CD8-positive, alpha-beta memory T cell (primary cell): ENCODE measurements at regions not wholly inside any gene's neighbourhood (a gene's known extent, or its start where the extent isn't known, plus 50 kb on each side); places are given as distances from the start of the nearest gene placed in this dataset.

Experiments
- CTCF ChIA-PET: fragments of 350-600 bp; sonication (Branson Sonifier 250); formaldehyde crosslinking; loops from one replicate; lab custom pipeline; 2021; ENCODE audit warnings: antibody characterized with exemption; lab: Charles Lee
- POLR2A ChIA-PET: fragments of 350-600 bp; sonication (Branson Sonifier 250); formaldehyde crosslinking; loops from one replicate; lab custom pipeline; 2021; ENCODE audit warnings: antibody characterized with exemption; lab: Charles Lee
- DNase-seq, 5 donors: peaks; one replicate each; pipeline versions ENCODE4 v3.0.0 to v3.0.0-alpha.2; 2020 to 2022; ENCODE audit warnings: mixed read lengths in 1 of 5
- H3K27ac ChIP-seq: one replicate; pipeline ENCODE4 v1.7.0; 2013; ENCODE audit warnings: low read depth, mild to moderate bottlenecking, low read length, moderate library complexity
- H3K27me3 ChIP-seq: 2 replicates; pipeline ENCODE4 v1.7.0; 2013; ENCODE audit warnings: low read length, mild to moderate bottlenecking; ENCODE audit not compliant: insufficient read depth, poor library complexity, severe bottlenecking
- H3K36me3 ChIP-seq: 2 replicates; pipeline ENCODE4 v1.7.0; 2013; ENCODE audit warnings: mild to moderate bottlenecking, low read length, moderate library complexity; ENCODE audit not compliant: insufficient read depth
- H3K4me1 ChIP-seq: 2 replicates; pipeline ENCODE4 v1.7.0; 2013; ENCODE audit warnings: mild to moderate bottlenecking, low read length, moderate library complexity; ENCODE audit not compliant: insufficient read depth
- H3K4me3 ChIP-seq: 2 replicates; pipeline ENCODE4 v1.7.0; 2013; ENCODE audit warnings: mild to moderate bottlenecking, low read length
- H3K9me3 ChIP-seq: 2 replicates; pipeline ENCODE4 v1.7.0; 2013; ENCODE audit warnings: mild to moderate bottlenecking, low read length
- H3K27ac Mint-ChIP-seq, 8 donors: one replicate each; pipeline ENCODE4 v1.8.0; 2020 to 2021; ENCODE audit warnings: mixed read lengths in 8 of 8, mild to moderate bottlenecking in 6 of 8, inconsistent platforms in 3 of 8, moderate library complexity in 3 of 8
- H3K27me3 Mint-ChIP-seq, 2 donors: one replicate each; pipeline ENCODE4 v1.8.0; 2020 to 2021; ENCODE audit warnings: mixed read lengths in 2 of 2, mild to moderate bottlenecking in 1 of 2, moderate library complexity in 1 of 2
- H3K36me3 Mint-ChIP-seq, 3 donors: one replicate each; pipeline ENCODE4 v1.8.0; 2020 to 2021; ENCODE audit warnings: mixed read lengths in 3 of 3, inconsistent platforms in 1 of 3, mild to moderate bottlenecking in 1 of 3
- H3K4me1 Mint-ChIP-seq, 3 donors: one replicate each; pipeline ENCODE4 v1.8.0; 2020 to 2021; ENCODE audit warnings: mixed read lengths in 3 of 3, inconsistent platforms in 1 of 3, mild to moderate bottlenecking in 1 of 3
- H3K4me3 Mint-ChIP-seq, 7 donors: one replicate each; pipeline ENCODE4 v1.8.0; 2020 to 2021; ENCODE audit warnings: mixed read lengths in 7 of 7, mild to moderate bottlenecking in 6 of 7, moderate library complexity in 4 of 7, inconsistent platforms in 2 of 7
- H3K9me3 Mint-ChIP-seq, 5 donors: one replicate each; pipeline ENCODE4 v1.8.0; 2020 to 2022; ENCODE audit warnings: mixed read lengths in 5 of 5, mild to moderate bottlenecking in 3 of 5, moderate library complexity in 2 of 5, inconsistent platforms in 1 of 5

- Histone ChIP-seq H3K4me3 (no peak overlapping the region), H3K27ac (no peak overlapping the region), H3K27me3 (no peaks in the 10 kb centered on the region), H3K36me3 (no peaks in the 10 kb centered on the region), H3K9me3 (no peaks in the 10 kb centered on the region), H3K4me1 (no peaks in the 10 kb centered on the region)
- ChIA-PET CTCF (no interaction called here), POLR2A (no interaction called here)
- no peaks in the 10 kb centered on the region for H3K27me3 Mint-ChIP-seq
- H3K4me1 Mint-ChIP-seq, result no peaks in the 10 kb centered on the region
- peaks cover 0 to 23% (median 4%) of the 10 kb centered on the region in 5 donors for H3K9me3 Mint-ChIP-seq
- H3K27ac Mint-ChIP-seq, result no peak overlapping the region
- no peak for DNase-seq
- no peak overlapping the region for H3K4me3 Mint-ChIP-seq
- H3K36me3 Mint-ChIP-seq, result no peaks in the 10 kb centered on the region
Observed at GRCh38 chr5:18213666-18214065, 579.4 kb downstream of the TAF11L14 start.

GRCh38 chr5:18216016-18216415 is 581.8 kb downstream of the TAF11L14 start:
- H3K4me3 Mint-ChIP-seq, result no peak overlapping the region
- Histone ChIP-seq H3K36me3 (no peaks in the 10 kb centered on the region), H3K4me3 (no peak overlapping the region), H3K4me1 (no peaks in the 10 kb centered on the region), H3K27ac (no peak overlapping the region), H3K9me3 (no peaks in the 10 kb centered on the region), H3K27me3 (no peaks in the 10 kb centered on the region)
- H3K27me3 Mint-ChIP-seq, result no peaks in the 10 kb centered on the region
- ChIA-PET POLR2A (no interaction called here), CTCF (no interaction called here)
- H3K36me3 Mint-ChIP-seq, result no peaks in the 10 kb centered on the region
- DNase-seq, result no peak
- H3K4me1 Mint-ChIP-seq, result no peaks in the 10 kb centered on the region
- no peak overlapping the region for H3K27ac Mint-ChIP-seq
- peaks cover 3 to 39% (median 4%) of the 10 kb centered on the region in 5 donors for H3K9me3 Mint-ChIP-seq

GRCh38 chr5:18216729-18217128 is 582.5 kb downstream of the TAF11L14 start:
- ChIA-PET POLR2A (no interaction called here), CTCF (no interaction called here)
- Mint-ChIP-seq H3K9me3 (peaks cover 3 to 37% (median 4%) of the 10 kb centered on the region in 5 donors), H3K4me3 (no peak overlapping the region), H3K27ac (no peak overlapping the region), H3K27me3 (no peaks in the 10 kb centered on the region), H3K36me3 (no peaks in the 10 kb centered on the region), H3K4me1 (no peaks in the 10 kb centered on the region)
- Histone ChIP-seq H3K27me3 (no peaks in the 10 kb centered on the region), H3K36me3 (no peaks in the 10 kb centered on the region), H3K4me1 (no peaks in the 10 kb centered on the region), H3K9me3 (no peaks in the 10 kb centered on the region), H3K4me3 (no peak overlapping the region), H3K27ac (no peak overlapping the region)
- no peak for DNase-seq

GRCh38 chr5:18219241-18219640 is 585.0 kb downstream of the TAF11L14 start:
- no peak overlapping the region for H3K4me3 ChIP-seq
- H3K27me3 ChIP-seq, result no peaks in the 10 kb centered on the region

GRCh38 chr5:18220631-18221030 is 586.4 kb downstream of the TAF11L14 start:
- Mint-ChIP-seq H3K36me3 (no peaks in the 10 kb centered on the region), H3K9me3 (peaks cover 3 to 32% (median 10%) of the 10 kb centered on the region in 5 donors), H3K27me3 (no peaks in the 10 kb centered on the region), H3K4me1 (no peaks in the 10 kb centered on the region), H3K27ac (no peak overlapping the region), H3K4me3 (no peak overlapping the region)
- no peaks in the 10 kb centered on the region for H3K27me3 ChIP-seq
- no peak overlapping the region for H3K4me3 ChIP-seq
- no peaks in the 10 kb centered on the region for H3K9me3 ChIP-seq
- H3K27ac ChIP-seq, result no peak overlapping the region
- POLR2A ChIA-PET, result no interaction called here
- DNase-seq, result no peak
- H3K36me3 ChIP-seq, result no peaks in the 10 kb centered on the region
- no peaks in the 10 kb centered on the region for H3K4me1 ChIP-seq
- CTCF ChIA-PET, result no interaction called here

More at GRCh38 chr5:18219241-18219640, 585.0 kb downstream of the TAF11L14 start:
- DNase-seq, result no peak
- Mint-ChIP-seq H3K27ac (no peak overlapping the region), H3K27me3 (no peaks in the 10 kb centered on the region), H3K4me3 (no peak overlapping the region), H3K9me3 (peaks cover 3 to 30% (median 7%) of the 10 kb centered on the region in 5 donors), H3K36me3 (no peaks in the 10 kb centered on the region), H3K4me1 (no peaks in the 10 kb centered on the region)
- CTCF ChIA-PET, result no interaction called here
- POLR2A ChIA-PET, result no interaction called here
- Histone ChIP-seq H3K9me3 (no peaks in the 10 kb centered on the region), H3K36me3 (no peaks in the 10 kb centered on the region), H3K27ac (no peak overlapping the region), H3K4me1 (no peaks in the 10 kb centered on the region)

GRCh38 chr5:18236386-18236785 is 602.1 kb downstream of the TAF11L14 start:
- H3K27ac ChIP-seq, result no peak overlapping the region
- CTCF ChIA-PET, result no interaction called here
- H3K27me3 Mint-ChIP-seq, result no peaks in the 10 kb centered on the region

GRCh38 chr5:18238321-18238720 is 604.1 kb downstream of the TAF11L14 start:
- POLR2A ChIA-PET, result no interaction called here

More at GRCh38 chr5:18236386-18236785, 602.1 kb downstream of the TAF11L14 start:
- Histone ChIP-seq H3K4me1 (no peaks in the 10 kb centered on the region), H3K9me3 (no peaks in the 10 kb centered on the region), H3K4me3 (no peak overlapping the region), H3K27me3 (no peaks in the 10 kb centered on the region), H3K36me3 (no peaks in the 10 kb centered on the region)
- Mint-ChIP-seq H3K9me3 (peaks cover 2 to 21% (median 3%) of the 10 kb centered on the region in 5 donors), H3K36me3 (peaks cover 0 to 1% (median 0%) of the 10 kb centered on the region in 3 donors), H3K4me3 (no peak overlapping the region), H3K27ac (no peak overlapping the region), H3K4me1 (no peaks in the 10 kb centered on the region)
- DNase-seq, result no peak
- POLR2A ChIA-PET, result no interaction called here

GRCh38 chr5:18240971-18241370 is 606.7 kb downstream of the TAF11L14 start:
- Histone ChIP-seq H3K4me3 (no peak overlapping the region), H3K4me1 (no peaks in the 10 kb centered on the region), H3K9me3 (no peaks in the 10 kb centered on the region), H3K27me3 (no peaks in the 10 kb centered on the region), H3K27ac (no peak overlapping the region), H3K36me3 (no peaks in the 10 kb centered on the region)
- DNase-seq, result no peak
- Mint-ChIP-seq H3K4me1 (no peaks in the 10 kb centered on the region), H3K9me3 (peaks cover 0 to 22% (median 6%) of the 10 kb centered on the region in 5 donors), H3K36me3 (no peaks in the 10 kb centered on the region), H3K27ac (no peak overlapping the region), H3K27me3 (no peaks in the 10 kb centered on the region), H3K4me3 (no peak overlapping the region)
- ChIA-PET CTCF (no interaction called here), POLR2A (no interaction called here)

More at GRCh38 chr5:18238321-18238720, 604.1 kb downstream of the TAF11L14 start:
- Mint-ChIP-seq H3K36me3 (peaks cover 0 to 1% (median 0%) of the 10 kb centered on the region in 3 donors), H3K9me3 (peaks cover 2 to 21% (median 5%) of the 10 kb centered on the region in 5 donors), H3K4me1 (no peaks in the 10 kb centered on the region), H3K27me3 (no peaks in the 10 kb centered on the region), H3K4me3 (no peak overlapping the region), H3K27ac (no peak overlapping the region)
- no peaks in the 10 kb centered on the region for H3K36me3 ChIP-seq
- H3K27ac ChIP-seq, result no peak overlapping the region
- H3K4me3 ChIP-seq, result no peak overlapping the region
- H3K4me1 ChIP-seq, result no peaks in the 10 kb centered on the region
- CTCF ChIA-PET, result no interaction called here
- no peaks in the 10 kb centered on the region for H3K27me3 ChIP-seq
- no peak for DNase-seq
- no peaks in the 10 kb centered on the region for H3K9me3 ChIP-seq
